HepG2 (cell line): ENCODE measurements at regions not wholly inside any gene's neighbourhood (a gene's known extent, or its start where the extent isn't known, plus 50 kb on each side); places are given as distances from the start of the nearest gene placed in this dataset.

Experiments used
- ATAC-seq: fragments of 200-7000 bp; cut with Tn5 transposase; 3 replicates; pipeline ENCODE4 v1.9.1; 2020; ENCODE audit warnings: mild to moderate bottlenecking, moderate library complexity
- BruUV-seq: library from RNA; stranded (reverse); fragments of 400-500 nt; replicated peaks from 2 replicates; lab custom pipeline; 2021; lab: Mats Ljungman, UMichigan
- CTCF ChIA-PET: fragments of 300-600 bp; formaldehyde crosslinking; extraction: SDS; loops from one replicate; lab custom pipeline; 2021; ENCODE audit warnings: low total read pairs, inconsistent platforms, low intra/inter-chr PET ratio; lab: Yijun Ruan, JAX
- POLR2A ChIA-PET: fragments of 350-600 bp; sonication (Branson Sonifier 250); formaldehyde crosslinking; loops from one replicate; lab custom pipeline; 2020; ENCODE audit warnings: antibody characterized with exemption, inconsistent platforms; lab: Yijun Ruan, JAX
- DNase-seq: peaks from one replicate; pipeline ENCODE4 v3.0.0-alpha.2; 2015; ENCODE audit warnings: low spot score
- FAIRE-seq: peaks from 3 replicates; lab custom pipeline; 2011; peaks lifted over from hg19 to GRCh38; lab: Jason Lieb, UNC
- H2AFZ ChIP-seq: one replicate; pipeline ENCODE4 v1.6.1; 2011; ENCODE audit warnings: low read length, inconsistent platforms
- H3K27ac ChIP-seq: fragments of 300-600 bp; 3 replicates; pipeline ENCODE4 v1.8.0; 2011; ENCODE audit warnings: mixed run types, mild to moderate bottlenecking, mixed read lengths, low read length, inconsistent platforms; ENCODE audit not compliant: insufficient read depth; ENCODE audit errors: extremely low read length
- H3K27me3 ChIP-seq, 2 experiments: fragments of 200-600 bp in 1 of 2; 2 replicates in 1 of 2; 3 replicates in 1 of 2; pipeline versions ENCODE4 v1.6.0 to v1.8.0; 2011; ENCODE audit warnings: low read length in 2 of 2, mild to moderate bottlenecking in 2 of 2, moderate library complexity in 2 of 2, inconsistent platforms in 1 of 2; ENCODE audit not compliant: insufficient read depth in 2 of 2, control insufficient read depth in 1 of 2
- H3K36me3 ChIP-seq, 2 experiments: fragments of 200-600 bp in 1 of 2; replicated peaks in 1 of 2; 2 replicates in 1 of 2; 3 replicates in 1 of 2; pipeline versions ENCODE4 v1.5.1 to v1.8.0; 2011; ENCODE audit warnings: low read length in 2 of 2, inconsistent platforms in 1 of 2; ENCODE audit not compliant: insufficient read depth in 2 of 2, control insufficient read depth in 1 of 2
- H3K4me1 ChIP-seq: 2 replicates; pipeline ENCODE4 v1.5.1; 2012; ENCODE audit warnings: low read length, inconsistent platforms; ENCODE audit not compliant: insufficient read depth
- H3K4me2 ChIP-seq: 2 replicates; pipeline ENCODE4 v1.6.0; 2011; ENCODE audit warnings: low read depth, low read length, inconsistent platforms
- H3K4me3 ChIP-seq, 3 experiments: fragments of 200-600 bp in 1 of 3; sonication (generic), shearing (Covaris generic) in 1 of 3; replicated peaks in 1 of 3; 2 replicates each; pipeline ENCODE4 v1.5.1; 2011 to 2016; ENCODE audit warnings: low read length in 3 of 3, inconsistent platforms in 2 of 3, low read depth in 2 of 3, mild to moderate bottlenecking in 2 of 3, control low read depth in 1 of 3, mixed read lengths in 1 of 3; ENCODE audit not compliant: insufficient read depth in 1 of 3
- H3K79me2 ChIP-seq: one replicate; pipeline ENCODE4 v1.6.1; 2011; ENCODE audit warnings: low read length, inconsistent platforms; ENCODE audit not compliant: insufficient read depth
- H3K9ac ChIP-seq: 2 replicates; pipeline ENCODE4 v1.6.0; 2011; ENCODE audit warnings: mild to moderate bottlenecking, low read depth, low read length, inconsistent platforms; ENCODE audit not compliant: insufficient read depth
- H3K9me3 ChIP-seq: 2 replicates; pipeline ENCODE4 v1.5.1; 2012; ENCODE audit warnings: mild to moderate bottlenecking, low read length
- H4K20me1 ChIP-seq: 2 replicates; pipeline ENCODE4 v1.6.0; 2011; ENCODE audit warnings: inconsistent platforms, mild to moderate bottlenecking, low read length, moderate library complexity; ENCODE audit not compliant: insufficient read depth
- AGO1 ChIP-seq: fragments of 200-400 bp; formaldehyde crosslinking; IDR thresholded peaks from 2 replicates; pipeline ENCODE4 v1.6.1; 2017; ENCODE audit warnings: mild to moderate bottlenecking, low read depth, low read length, moderate library complexity; ENCODE audit not compliant: poor library complexity, severe bottlenecking
- GATA4 ChIP-seq: sonication (generic); IDR thresholded peaks from 2 replicates; pipeline ENCODE4 v1.6.1; 2016; ENCODE audit warnings: antibody characterized with exemption, low read depth, borderline replicate concordance
- GFI1 ChIP-seq: sonication (generic); formaldehyde crosslinking; IDR thresholded peaks from 2 replicates; pipeline ENCODE4 v1.5.0; 2020; ENCODE audit warnings: missing genetic modification reagents, mild to moderate bottlenecking, borderline replicate concordance
- KAT8 ChIP-seq: IDR thresholded peaks from 2 replicates; pipeline ENCODE4 v1.6.1; 2016; ENCODE audit warnings: missing genetic modification reagents, missing compliant biosample characterization
- KLF12 ChIP-seq: sonication (generic); formaldehyde crosslinking; IDR thresholded peaks from 2 replicates; pipeline ENCODE4 v1.4.0; 2020; ENCODE audit warnings: missing genetic modification reagents, borderline replicate concordance
- MAZ ChIP-seq, 2 experiments: sonication (generic) in 1 of 2; formaldehyde crosslinking in 1 of 2; IDR thresholded peaks; 2 replicates each; pipeline versions ENCODE4 v1.5.0 to v1.6.1; 2012 to 2020; ENCODE audit warnings: low read depth in 2 of 2, mild to moderate bottlenecking in 2 of 2, borderline replicate concordance in 1 of 2, improper control_type of control experiment in 1 of 2, low read length in 1 of 2, missing genetic modification reagents in 1 of 2, moderate library complexity in 1 of 2
- PRPF4 ChIP-seq: fragments of 200-400 bp; formaldehyde crosslinking; IDR thresholded peaks from 2 replicates; pipeline ENCODE4 v1.6.1; 2016; ENCODE audit warnings: low read length, low read depth; ENCODE audit not compliant: poor library complexity, severe bottlenecking
- RARG ChIP-seq: sonication (generic); formaldehyde crosslinking; IDR thresholded peaks from 2 replicates; pipeline ENCODE4 v1.4.0; 2020; ENCODE audit warnings: low read depth, mild to moderate bottlenecking, missing genetic modification reagents
- TMF1 ChIP-seq: sonication (generic); formaldehyde crosslinking; IDR thresholded peaks from 2 replicates; pipeline ENCODE4 v1.8.1; 2022; ENCODE audit warnings: low read depth, missing genetic modification reagents
- ZC3H4 ChIP-seq: sonication (generic); formaldehyde crosslinking; IDR thresholded peaks from 2 replicates; pipeline ENCODE4 v1.4.0; 2020; ENCODE audit warnings: missing genetic modification reagents, borderline replicate concordance
- ZNF138 ChIP-seq: sonication (generic); formaldehyde crosslinking; IDR thresholded peaks from 2 replicates; pipeline ENCODE4 v1.5.0; 2020; ENCODE audit warnings: mild to moderate bottlenecking, low read depth, missing genetic modification reagents
- ZNF354B ChIP-seq: sonication (generic); formaldehyde crosslinking; IDR thresholded peaks from 2 replicates; pipeline ENCODE4 v1.8.0; 2022; ENCODE audit warnings: mild to moderate bottlenecking, missing genetic modification reagents
- ZNF431 ChIP-seq: sonication (generic); formaldehyde crosslinking; IDR thresholded peaks from 2 replicates; pipeline ENCODE4 v1.9.0; 2022; ENCODE audit warnings: missing genetic modification reagents, low read depth, mild to moderate bottlenecking, borderline replicate concordance
- ZNF674 ChIP-seq: sonication (generic); formaldehyde crosslinking; IDR thresholded peaks from 2 replicates; pipeline ENCODE4 v1.5.0; 2020; ENCODE audit warnings: low read depth, mild to moderate bottlenecking, missing genetic modification reagents
- ZNF780A ChIP-seq: sonication (generic); formaldehyde crosslinking; IDR thresholded peaks from 2 replicates; pipeline ENCODE4 v1.8.0; 2022; ENCODE audit warnings: mild to moderate bottlenecking, missing genetic modification reagents, moderate library complexity
- ZNF841 ChIP-seq: sonication (generic); formaldehyde crosslinking; IDR thresholded peaks from 2 replicates; pipeline ENCODE4 v1.8.1; 2023; ENCODE audit warnings: missing genetic modification reagents, borderline replicate concordance
- ZSCAN12 ChIP-seq: sonication (generic); formaldehyde crosslinking; IDR thresholded peaks from 2 replicates; pipeline ENCODE4 v1.9.0; 2021; ENCODE audit warnings: mild to moderate bottlenecking, missing genetic modification reagents
- WGBS: methylation state at CpG from one replicate; pipeline ENCODE4 v1.1.6; 2017; ENCODE audit warnings: low lambda C conversion rate; 5-methylcytosine and 5-hydroxymethylcytosine counted together
- in situ Hi-C: cut with HindIII; loops from 2 replicates; pipeline ENCODE4 v1.10.0; 2017; ENCODE audit warnings: low pct_unique_long_range_greater_than_20kb; ENCODE audit not compliant: extremely low pct_ligation_motif_present
- intact Hi-C: fragments of 100-400 bp; cut with micrococcal nuclease; formaldehyde crosslinking; loops from one replicate; pipeline ENCODE4 v1.10.0; 2022; ENCODE audit not compliant: unreplicated experiment
- TF ChIP-seq, protein P1 (sequence below): sonication (generic); formaldehyde crosslinking; IDR thresholded peaks from 2 replicates; pipeline ENCODE4 v1.8.0; 2022; ENCODE audit warnings: mild to moderate bottlenecking, missing genetic modification reagents, borderline replicate concordance
- TF ChIP-seq, protein P2 (sequence below): fragments of 450-650 bp; IDR thresholded peaks from 2 replicates; pipeline ENCODE4 v1.6.1; 2016
- TF ChIP-seq, protein P3 (sequence below): sonication (generic); formaldehyde crosslinking; IDR thresholded peaks from 2 replicates; pipeline ENCODE4 v1.4.0; 2020; ENCODE audit warnings: mild to moderate bottlenecking, missing genetic modification reagents, borderline replicate concordance

DNA sequence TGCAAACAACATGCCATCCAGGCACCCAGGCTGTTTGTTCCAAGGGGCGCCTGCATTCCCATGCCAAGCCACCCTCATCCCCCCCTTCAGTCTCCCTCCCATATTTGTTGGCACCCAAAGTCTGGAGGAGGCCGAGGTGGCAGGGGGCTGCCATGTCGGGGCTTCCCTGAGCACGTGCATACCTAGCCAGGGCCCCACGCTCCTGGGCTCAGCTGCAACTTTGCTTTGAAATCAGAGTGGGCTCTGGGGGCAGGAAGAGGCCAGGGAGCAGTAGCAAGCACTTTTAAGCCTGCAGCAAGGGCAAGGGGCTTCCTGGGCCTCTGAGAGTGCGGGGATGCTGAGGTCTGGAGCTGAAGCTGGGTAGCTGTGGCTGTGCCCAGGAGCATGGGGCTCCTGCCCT, 655.9 kb upstream of the EYS start:
- Histone ChIP-seq H3K4me1 (no peaks in the 10 kb centered on the region), H3K9ac (no peak overlapping the region), H3K79me2 (no peaks in the 10 kb centered on the region), H3K4me3 (no peak overlapping the region), H4K20me1 (no peaks in the 10 kb centered on the region), H2AFZ (no peak overlapping the region), H3K9me3 (no peaks in the 10 kb centered on the region), H3K36me3 (no peaks in the 10 kb centered on the region), H3K27me3 (no peaks in the 10 kb centered on the region), H3K4me2 (no peak overlapping the region), H3K27ac (no peak overlapping the region)
- ChIA-PET POLR2A (no interaction called here), CTCF (no interaction called here)
- TF ChIP-seq, protein P1, sequence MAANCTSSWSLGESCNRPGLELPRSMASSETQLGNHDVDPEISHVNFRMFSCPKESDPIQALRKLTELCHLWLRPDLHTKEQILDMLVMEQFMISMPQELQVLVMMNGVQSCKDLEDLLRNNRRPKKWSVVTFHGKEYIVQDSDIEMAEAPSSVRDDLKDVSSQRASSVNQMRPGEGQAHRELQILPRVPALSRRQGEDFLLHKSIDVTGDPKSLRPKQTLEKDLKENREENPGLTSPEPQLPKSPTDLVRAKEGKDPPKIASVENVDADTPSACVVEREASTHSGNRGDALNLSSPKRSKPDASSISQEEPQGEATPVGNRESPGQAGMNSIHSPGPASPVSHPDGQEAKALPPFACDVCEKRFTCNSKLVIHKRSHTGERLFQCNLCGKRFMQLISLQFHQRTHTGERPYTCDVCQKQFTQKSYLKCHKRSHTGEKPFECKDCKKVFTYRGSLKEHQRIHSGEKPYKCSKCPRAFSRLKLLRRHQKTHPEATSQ (CRISPR knock-in tag) = no peak
- TF ChIP-seq KLF12 (CRISPR knock-in tag) = no peak
- TF ChIP-seq ZC3H4 = no peak
- TF ChIP-seq, protein P2, sequence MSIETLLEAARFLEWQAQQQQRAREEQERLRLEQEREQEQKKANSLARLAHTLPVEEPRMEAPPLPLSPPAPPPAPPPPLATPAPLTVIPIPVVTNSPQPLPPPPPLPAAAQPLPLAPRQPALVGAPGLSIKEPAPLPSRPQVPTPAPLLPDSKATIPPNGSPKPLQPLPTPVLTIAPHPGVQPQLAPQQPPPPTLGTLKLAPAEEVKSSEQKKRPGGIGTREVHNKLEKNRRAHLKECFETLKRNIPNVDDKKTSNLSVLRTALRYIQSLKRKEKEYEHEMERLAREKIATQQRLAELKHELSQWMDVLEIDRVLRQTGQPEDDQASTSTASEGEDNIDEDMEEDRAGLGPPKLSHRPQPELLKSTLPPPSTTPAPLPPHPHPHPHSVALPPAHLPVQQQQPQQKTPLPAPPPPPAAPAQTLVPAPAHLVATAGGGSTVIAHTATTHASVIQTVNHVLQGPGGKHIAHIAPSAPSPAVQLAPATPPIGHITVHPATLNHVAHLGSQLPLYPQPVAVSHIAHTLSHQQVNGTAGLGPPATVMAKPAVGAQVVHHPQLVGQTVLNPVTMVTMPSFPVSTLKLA = no peak
- TF ChIP-seq KAT8 (CRISPR knock-in tag) = no peak
- no peak for TF ChIP-seq GFI1
- TF ChIP-seq ZNF674 (CRISPR knock-in tag) = no peak
- no peak for TF ChIP-seq ZNF354B (CRISPR knock-in tag)
- no peak for TF ChIP-seq RARG (CRISPR knock-in tag)
- TF ChIP-seq PRPF4 = no peak
- TF ChIP-seq, protein P3, sequence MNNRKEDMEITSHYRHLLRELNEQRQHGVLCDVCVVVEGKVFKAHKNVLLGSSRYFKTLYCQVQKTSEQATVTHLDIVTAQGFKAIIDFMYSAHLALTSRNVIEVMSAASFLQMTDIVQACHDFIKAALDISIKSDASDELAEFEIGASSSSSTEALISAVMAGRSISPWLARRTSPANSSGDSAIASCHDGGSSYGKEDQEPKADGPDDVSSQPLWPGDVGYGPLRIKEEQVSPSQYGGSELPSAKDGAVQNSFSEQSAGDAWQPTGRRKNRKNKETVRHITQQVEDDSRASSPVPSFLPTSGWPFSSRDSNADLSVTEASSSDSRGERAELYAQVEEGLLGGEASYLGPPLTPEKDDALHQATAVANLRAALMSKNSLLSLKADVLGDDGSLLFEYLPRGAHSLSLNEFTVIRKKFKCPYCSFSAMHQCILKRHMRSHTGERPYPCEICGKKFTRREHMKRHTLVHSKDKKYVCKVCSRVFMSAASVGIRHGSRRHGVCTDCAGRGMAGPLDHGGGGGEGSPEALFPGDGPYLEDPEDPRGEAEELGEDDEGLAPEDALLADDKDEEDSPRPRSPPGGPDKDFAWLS (CRISPR knock-in tag) = no peak
- no peak for TF ChIP-seq ZNF138 (CRISPR knock-in tag)
- no peak for TF ChIP-seq ZNF841 (CRISPR knock-in tag)
- no peak for TF ChIP-seq ZNF431 (CRISPR knock-in tag)
- TF ChIP-seq TMF1 (CRISPR knock-in tag) = no peak
- TF ChIP-seq GATA4 = no peak
- no peak for TF ChIP-seq AGO1
- no peak for TF ChIP-seq MAZ (IDR thresholded peaks at IDR 0.05; ENCODE audit: borderline replicate concordance, low read depth, low read length)
- no peak for TF ChIP-seq MAZ (CRISPR knock-in tag; IDR thresholded peaks at IDR 0.05; ENCODE audit: low read depth)
- TF ChIP-seq ZSCAN12 (CRISPR knock-in tag) = no peak
- TF ChIP-seq ZNF780A (CRISPR knock-in tag) = no peak
- no TSS peak for BruUV-seq
- WGBS = 12% methylated on average over 6 of the region's 6 CpGs
- DNase-seq (no peak), ATAC-seq (no peak; the same call in 1 of the 3 replicates), FAIRE-seq (no peak)
- intact Hi-C loops = no loop called here
- in situ Hi-C loops = no loop called here
